ENCODE measurements at regions not wholly inside any gene's neighbourhood (a gene's known extent, or its start where the extent isn't known, plus 50 kb on each side); places are given as distances from the start of the nearest gene placed in this dataset.

GRCh38 chr21:31594279-31594678 is 65.2 kb upstream of the SOD1 start:
- TF ChIP-seq POLR2AphosphoS5 (IDR thresholded peaks at IDR 0.05; ENCODE audit: low read depth, low read length) (no peak), TAF1 (IDR thresholded peaks at IDR 0.05; ENCODE audit: borderline replicate concordance, low read depth, low read length) (no peak)
